ENCODE measurements at regions not wholly inside any gene's neighbourhood (a gene's known extent, or its start where the extent isn't known, plus 50 kb on each side); places are given as distances from the start of the nearest gene placed in this dataset.
A peak's percentile ranks its signal among the peaks of the same experiment; 100 is the strongest.

GRCh38 chr4:11843927-11844326 is 415.2 kb upstream of the HS3ST1 start:
- ChIA-PET CTCF (no interaction called here), POLR2A (no interaction called here)
- Histone ChIP-seq H3K4me1 (ENCODE audit: control extremely low read depth in 1 of 4, control insufficient read depth in 4 of 4, insufficient read depth in 4 of 4, low read length in 3 of 4) (peaks cover 0 to 7% (median 3%) of the 10 kb centered on the region in 4 experiments), H3K9me3 (ENCODE audit: control extremely low read depth in 1 of 5, control insufficient read depth in 4 of 5, insufficient read depth in 2 of 5, low read depth in 1 of 5, low read length in 4 of 5) (no peaks in the 10 kb centered on the region), H3K36me3 (ENCODE audit: control insufficient read depth in 4 of 4, insufficient read depth in 4 of 4, low read length in 3 of 4) (no peaks in the 10 kb centered on the region), H3K27ac (ENCODE audit: insufficient read depth in 1 of 2, low read depth in 1 of 2, low read length in 2 of 2, poor library complexity in 1 of 2, severe bottlenecking in 2 of 2) (no peak overlapping the region), H3K27me3 (replicated peaks in 2 of 5; ENCODE audit: control insufficient read depth in 4 of 5, insufficient read depth in 5 of 5, low read length in 4 of 5) (no peaks in the 10 kb centered on the region), H3K4me3 (ENCODE audit: control insufficient read depth in 1 of 7, extremely low read depth in 1 of 7, insufficient read depth in 4 of 7, low read depth in 2 of 7, low read length in 6 of 7) (no peak overlapping the region)
- peak in 1 of 3 donors; percentile 7 for DNase-seq
- WGBS (ENCODE audit: insufficient coverage): 44% methylated on average over 3 of the region's 4 CpGs

GRCh38 chr4:11843340-11843739 is 414.6 kb upstream of the HS3ST1 start:
- ChIA-PET CTCF (no interaction called here), POLR2A (interaction anchor here (0.6 kb wide), 1 partner anchor 16 kb away, joined by 3 read pairs; no protein-coding TSS in a partner anchor)
- WGBS (ENCODE audit: insufficient coverage): no CpG with 5 or more reads among the region's 1 CpG
- DNase-seq: peak in 2 of 3 donors; percentile 18 to 41
- H3K27me3 ChIP-seq (replicated peaks in 2 of 5; ENCODE audit: control insufficient read depth in 4 of 5, insufficient read depth in 5 of 5, low read length in 4 of 5): no peaks in the 10 kb centered on the region
- H3K4me1 ChIP-seq (ENCODE audit: control extremely low read depth in 1 of 4, control insufficient read depth in 4 of 4, insufficient read depth in 4 of 4, low read length in 3 of 4): peaks cover 0 to 7% (median 3%) of the 10 kb centered on the region in 4 experiments
- no peaks in the 10 kb centered on the region for H3K36me3 ChIP-seq (ENCODE audit: control insufficient read depth in 4 of 4, insufficient read depth in 4 of 4, low read length in 3 of 4)
- H3K9me3 ChIP-seq (ENCODE audit: control extremely low read depth in 1 of 5, control insufficient read depth in 4 of 5, insufficient read depth in 2 of 5, low read depth in 1 of 5, low read length in 4 of 5): no peaks in the 10 kb centered on the region
- H3K27ac ChIP-seq (ENCODE audit: insufficient read depth in 1 of 2, low read depth in 1 of 2, low read length in 2 of 2, poor library complexity in 1 of 2, severe bottlenecking in 2 of 2): no peak overlapping the region
- no peak overlapping the region for H3K4me3 ChIP-seq (ENCODE audit: control insufficient read depth in 1 of 7, extremely low read depth in 1 of 7, insufficient read depth in 4 of 7, low read depth in 2 of 7, low read length in 6 of 7)

GRCh38 chr4:11842620-11843263 is 414.0 kb upstream of the HS3ST1 start:
- CTCF ChIA-PET: no interaction called here
- no peaks in the 10 kb centered on the region for H3K9me3 ChIP-seq (ENCODE audit: control extremely low read depth in 1 of 5, control insufficient read depth in 4 of 5, insufficient read depth in 2 of 5, low read depth in 1 of 5, low read length in 4 of 5)
- peak in 1 of 3 donors; percentile 10 for DNase-seq
- WGBS (ENCODE audit: insufficient coverage): no CpG with 5 or more reads among the region's 1 CpG
- no peaks in the 10 kb centered on the region for H3K36me3 ChIP-seq (ENCODE audit: control insufficient read depth in 4 of 4, insufficient read depth in 4 of 4, low read length in 3 of 4)
- POLR2A ChIA-PET: no interaction called here
- H3K4me3 ChIP-seq (ENCODE audit: control insufficient read depth in 1 of 7, extremely low read depth in 1 of 7, insufficient read depth in 4 of 7, low read depth in 2 of 7, low read length in 6 of 7): no peak overlapping the region
- H3K27me3 ChIP-seq (replicated peaks in 2 of 5; ENCODE audit: control insufficient read depth in 4 of 5, insufficient read depth in 5 of 5, low read length in 4 of 5): no peaks in the 10 kb centered on the region
- peaks cover 0 to 7% (median 3%) of the 10 kb centered on the region in 4 experiments for H3K4me1 ChIP-seq (ENCODE audit: control extremely low read depth in 1 of 4, control insufficient read depth in 4 of 4, insufficient read depth in 4 of 4, low read length in 3 of 4)
- H3K27ac ChIP-seq (ENCODE audit: insufficient read depth in 1 of 2, low read depth in 1 of 2, low read length in 2 of 2, poor library complexity in 1 of 2, severe bottlenecking in 2 of 2): no peak overlapping the region

- Histone ChIP-seq H3K27me3 (replicated peaks in 2 of 5; ENCODE audit: control insufficient read depth in 4 of 5, insufficient read depth in 5 of 5, low read length in 4 of 5) (no peaks in the 10 kb centered on the region), H3K4me3 (ENCODE audit: control insufficient read depth in 1 of 7, extremely low read depth in 1 of 7, insufficient read depth in 4 of 7, low read depth in 2 of 7, low read length in 6 of 7) (no peak overlapping the region), H3K4me1 (ENCODE audit: control extremely low read depth in 1 of 4, control insufficient read depth in 4 of 4, insufficient read depth in 4 of 4, low read length in 3 of 4) (no peaks in the 10 kb centered on the region), H3K36me3 (ENCODE audit: control insufficient read depth in 4 of 4, insufficient read depth in 4 of 4, low read length in 3 of 4) (no peaks in the 10 kb centered on the region), H3K27ac (ENCODE audit: insufficient read depth in 1 of 2, low read depth in 1 of 2, low read length in 2 of 2, poor library complexity in 1 of 2, severe bottlenecking in 2 of 2) (no peak overlapping the region), H3K9me3 (ENCODE audit: control extremely low read depth in 1 of 5, control insufficient read depth in 4 of 5, insufficient read depth in 2 of 5, low read depth in 1 of 5, low read length in 4 of 5) (no peaks in the 10 kb centered on the region)
- no peak for DNase-seq
- CTCF ChIA-PET: interaction anchor here (0.9 kb wide), 1 partner anchor 22 kb away, joined by 3 read pairs; no protein-coding TSS in a partner anchor
- POLR2A ChIA-PET: no interaction called here
Measured at GRCh38 chr4:11839889-11840288, 411.2 kb upstream of the HS3ST1 start.

- WGBS (ENCODE audit: insufficient coverage): no CpG with 5 or more reads among the region's 5 CpGs
- Histone ChIP-seq H3K27ac (ENCODE audit: insufficient read depth in 1 of 2, low read depth in 1 of 2, low read length in 2 of 2, poor library complexity in 1 of 2, severe bottlenecking in 2 of 2) (no peak overlapping the region), H3K36me3 (ENCODE audit: control insufficient read depth in 4 of 4, insufficient read depth in 4 of 4, low read length in 3 of 4) (no peaks in the 10 kb centered on the region), H3K4me3 (ENCODE audit: control insufficient read depth in 1 of 7, extremely low read depth in 1 of 7, insufficient read depth in 4 of 7, low read depth in 2 of 7, low read length in 6 of 7) (peak overlapping the region in 2 of 7 experiments; percentile 7 to 53), H3K9me3 (ENCODE audit: control extremely low read depth in 1 of 5, control insufficient read depth in 4 of 5, insufficient read depth in 2 of 5, low read depth in 1 of 5, low read length in 4 of 5) (no peaks in the 10 kb centered on the region), H3K27me3 (replicated peaks in 2 of 5; ENCODE audit: control insufficient read depth in 4 of 5, insufficient read depth in 5 of 5, low read length in 4 of 5) (peaks cover 0 to 2% (median 0%) of the 10 kb centered on the region in 5 experiments), H3K4me1 (ENCODE audit: control extremely low read depth in 1 of 4, control insufficient read depth in 4 of 4, insufficient read depth in 4 of 4, low read length in 3 of 4) (no peaks in the 10 kb centered on the region)
- ChIA-PET CTCF (no interaction called here), POLR2A (no interaction called here)
- DNase-seq: peak in 2 of 3 donors; percentile 3 to 15
Measured at GRCh38 chr4:11831739-11832138, 403.0 kb upstream of the HS3ST1 start.

- DNase-seq: no peak
- CTCF ChIA-PET: interaction anchor here (1.1 kb wide), 1 partner anchor 12 kb away, joined by 3 read pairs; no protein-coding TSS in a partner anchor
- Histone ChIP-seq H3K4me1 (ENCODE audit: control extremely low read depth in 1 of 4, control insufficient read depth in 4 of 4, insufficient read depth in 4 of 4, low read length in 3 of 4) (no peaks in the 10 kb centered on the region), H3K27ac (ENCODE audit: insufficient read depth in 1 of 2, low read depth in 1 of 2, low read length in 2 of 2, poor library complexity in 1 of 2, severe bottlenecking in 2 of 2) (no peak overlapping the region), H3K9me3 (ENCODE audit: control extremely low read depth in 1 of 5, control insufficient read depth in 4 of 5, insufficient read depth in 2 of 5, low read depth in 1 of 5, low read length in 4 of 5) (no peaks in the 10 kb centered on the region), H3K27me3 (replicated peaks in 2 of 5; ENCODE audit: control insufficient read depth in 4 of 5, insufficient read depth in 5 of 5, low read length in 4 of 5) (peaks cover 0 to 4% (median 0%) of the 10 kb centered on the region in 5 experiments), H3K36me3 (ENCODE audit: control insufficient read depth in 4 of 4, insufficient read depth in 4 of 4, low read length in 3 of 4) (no peaks in the 10 kb centered on the region), H3K4me3 (ENCODE audit: control insufficient read depth in 1 of 7, extremely low read depth in 1 of 7, insufficient read depth in 4 of 7, low read depth in 2 of 7, low read length in 6 of 7) (no peak overlapping the region)
- 100% methylated on average over 1 of the region's 2 CpGs for WGBS (ENCODE audit: insufficient coverage)
- POLR2A ChIA-PET: no interaction called here
Measured at GRCh38 chr4:11824566-11824965, 395.9 kb upstream of the HS3ST1 start.

GRCh38 chr4:11821772-11822430 is 393.2 kb upstream of the HS3ST1 start:
- no peaks in the 10 kb centered on the region for H3K4me1 ChIP-seq (ENCODE audit: control extremely low read depth in 1 of 4, control insufficient read depth in 4 of 4, insufficient read depth in 4 of 4, low read length in 3 of 4)
- H3K4me3 ChIP-seq (ENCODE audit: control insufficient read depth in 1 of 7, extremely low read depth in 1 of 7, insufficient read depth in 4 of 7, low read depth in 2 of 7, low read length in 6 of 7): no peak overlapping the region
- POLR2A ChIA-PET: no interaction called here
- CTCF ChIA-PET: no interaction called here
- H3K36me3 ChIP-seq (ENCODE audit: control insufficient read depth in 4 of 4, insufficient read depth in 4 of 4, low read length in 3 of 4): no peaks in the 10 kb centered on the region
- WGBS (ENCODE audit: insufficient coverage): 100% methylated on average over 1 of the region's 2 CpGs
- H3K9me3 ChIP-seq (ENCODE audit: control extremely low read depth in 1 of 5, control insufficient read depth in 4 of 5, insufficient read depth in 2 of 5, low read depth in 1 of 5, low read length in 4 of 5): peaks cover 0 to 1% (median 0%) of the 10 kb centered on the region in 5 experiments
- H3K27me3 ChIP-seq (replicated peaks in 2 of 5; ENCODE audit: control insufficient read depth in 4 of 5, insufficient read depth in 5 of 5, low read length in 4 of 5): peaks cover 0 to 2% (median 0%) of the 10 kb centered on the region in 5 experiments
- no peak overlapping the region for H3K27ac ChIP-seq (ENCODE audit: insufficient read depth in 1 of 2, low read depth in 1 of 2, low read length in 2 of 2, poor library complexity in 1 of 2, severe bottlenecking in 2 of 2)
- DNase-seq: no peak
